Heart right ventricle (tissue), 16 donors: ENCODE measurements at regions not wholly inside any gene's neighbourhood (a gene's known extent, or its start where the extent isn't known, plus 50 kb on each side); places are given as distances from the start of the nearest gene placed in this dataset.

Experiments
- ATAC-seq, 8 donors: fragments of 200-7000 bp; cut with Tn5 transposase; one replicate each; pipeline ENCODE4 v1.9.1; 2020; ENCODE audit warnings: mild to moderate bottlenecking in 8 of 8, moderate library complexity in 8 of 8, moderate number of reproducible peaks in 1 of 8
- DNase-seq, 2 donors: peaks; one replicate each; pipeline ENCODE4 v3.0.0-alpha.2; 2020
- H3K27ac ChIP-seq, 10 donors: fragments of 200-600 bp; sonication (generic) in 2 of 10; one replicate each; pipeline versions ENCODE4 v1.5.0 to v1.8.0; 2020 to 2022; ENCODE audit warnings: mild to moderate bottlenecking in 3 of 10
- H3K27me3 ChIP-seq, 7 donors: fragments of 200-600 bp; one replicate each; pipeline ENCODE4 v1.8.0; 2021 to 2022; ENCODE audit warnings: mild to moderate bottlenecking in 2 of 7
- H3K36me3 ChIP-seq, 9 donors: fragments of 200-600 bp; sonication (generic) in 1 of 9; one replicate each; pipeline versions ENCODE4 v1.5.0 to v1.8.0; 2020 to 2022; ENCODE audit warnings: mild to moderate bottlenecking in 2 of 9
- H3K4me1 ChIP-seq, 9 donors: fragments of 200-600 bp; sonication (generic) in 1 of 9; one replicate each; pipeline versions ENCODE4 v1.5.0 to v1.8.0; 2020 to 2022; ENCODE audit warnings: mild to moderate bottlenecking in 4 of 9
- H3K4me3 ChIP-seq, 10 donors: fragments of 200-600 bp; sonication (generic) in 2 of 10; one replicate each; pipeline versions ENCODE4 v1.5.0 to v1.8.0; 2020 to 2022; ENCODE audit warnings: mild to moderate bottlenecking in 7 of 10, moderate library complexity in 2 of 10
- H3K9me3 ChIP-seq, 11 donors: fragments of 200-600 bp in 10 of 11; sonication (generic) in 2 of 11; one replicate each; pipeline versions ENCODE4 v1.5.0 to v1.8.0; 2013 to 2022; ENCODE audit warnings: mild to moderate bottlenecking in 2 of 11, control low read depth in 1 of 11, moderate library complexity in 1 of 11
- CTCF ChIP-seq, 9 donors: fragments of 200-600 bp; sonication (generic) in 2 of 9; IDR thresholded peaks; one replicate each; pipeline versions ENCODE4 v1.5.0 to v1.8.0; 2021 to 2022; ENCODE audit warnings: antibody characterized with exemption in 9 of 9, mild to moderate bottlenecking in 5 of 9, moderate library complexity in 1 of 9
- WGBS, 2 donors: extraction: QIAGEN DNeasy Blood & Tissue Kit; methylation state at CpG; one replicate each; pipeline ENCODE4 v1.1.7; 2013; ENCODE audit warnings: inconsistent platforms in 1 of 2; 5-methylcytosine and 5-hydroxymethylcytosine counted together
- intact Hi-C, 10 donors: fragments of 100-400 bp; cut with DNase I; formaldehyde crosslinking; loops; one replicate each; pipeline versions ENCODE4 v1.11.1 to v1.14.2; 2022
- donor health status: Arrhythmogenic right ventricular cardiomyopathy.
- donor health status: ischemic (EF 13 %, LVEDD 7.1; RV severe dilation, severe dysfunction).
- donor health status: healthy with polysubstance abuse.
- donor health status: DM: no; HTN: yes; CAD: no.
- donor health status: DM: no; HTN: no; CAD: no.
- donor health status: ischemic (EF 25% LVEDD 6.9; RV normal size, moderate dysfunction).
- donor health status: ischemic (EF 25% LVEDD 5.7; RV mildly dilated, moderate dysfunction).
- donor health status: healthy.
- donor health status: DM: yes; HTN: yes; CAD: no.
- donor health status: Ischemic cardiomyopathy.
- donor health status: ischemic (EF 35%, LVEDD 5.7; RV mildly dilated, moderate dysfunction).
- donor health status: nonischemic (EF 11% LVEDD 7.7; RV severe dilation, severe dysfunction).
- donor health status: DM: yes; HTN: yes; CAD: no.
- donor health status: PGD.
- donor health status: ischemic (EF 29% LVEDD 5.4; RV normal size, mild dysfunction).
- donor health status: nonischemic (EF 23%, LVEDD 6.1; RV moderate dilation, normal function).

GRCh38 chr4:10821826-10822225 is 137.3 kb upstream of the CLNK start:
- 83 to 86% methylated on average over 3 of the region's 3 CpGs for WGBS, 2 donors
- intact Hi-C loops = no loop called here
- no peak for ATAC-seq

DNA sequence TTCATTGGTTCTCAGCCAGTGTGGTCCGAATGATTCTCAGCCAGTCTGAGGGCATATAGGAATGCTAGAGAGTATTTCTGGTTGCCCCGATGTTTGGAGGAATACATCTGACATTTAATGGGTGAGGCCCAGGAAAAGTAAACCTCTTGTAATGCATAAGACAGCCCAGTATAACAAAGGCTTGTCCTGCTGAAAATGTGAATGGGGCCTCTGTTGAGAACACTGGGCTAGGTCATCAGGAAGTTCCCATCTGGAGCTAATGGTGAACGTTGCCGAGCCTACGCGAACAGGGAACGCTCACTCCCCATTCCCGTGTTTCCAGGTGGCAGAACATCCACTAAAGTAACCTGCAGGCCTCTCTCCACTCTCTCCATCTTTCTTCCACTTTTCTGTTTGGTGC is 132.0 kb upstream of the CLNK start:
- no peak overlapping the region for H3K4me3 ChIP-seq
- 86 to 88% methylated on average over 8 of the region's 8 CpGs for WGBS, 2 donors
- DNase-seq = no peak
- no peaks in the 10 kb centered on the region for H3K9me3 ChIP-seq
- H3K4me1 ChIP-seq = peaks cover 0 to 5% (median 0%) of the 10 kb centered on the region in 9 donors
- no peaks in the 10 kb centered on the region for H3K27me3 ChIP-seq
- H3K36me3 ChIP-seq = no peaks in the 10 kb centered on the region
- no peak for TF ChIP-seq CTCF (IDR thresholded peaks at IDR 0.05)
- no peak overlapping the region for H3K27ac ChIP-seq
- ATAC-seq = no peak
- intact Hi-C loops = no loop called here

More at GRCh38 chr4:10821826-10822225, 137.3 kb upstream of the CLNK start:
- Histone ChIP-seq H3K9me3 (no peaks in the 10 kb centered on the region), H3K27me3 (no peaks in the 10 kb centered on the region), H3K4me1 (no peaks in the 10 kb centered on the region), H3K36me3 (no peaks in the 10 kb centered on the region), H3K4me3 (no peak overlapping the region), H3K27ac (no peak overlapping the region)
- no peak for DNase-seq
- no peak for TF ChIP-seq CTCF (IDR thresholded peaks at IDR 0.05)

- Histone ChIP-seq H3K36me3 (no peaks in the 10 kb centered on the region), H3K27ac (no peak overlapping the region), H3K4me3 (no peak overlapping the region), H3K4me1 (peaks cover 0 to 5% (median 0%) of the 10 kb centered on the region in 9 donors), H3K27me3 (no peaks in the 10 kb centered on the region), H3K9me3 (peaks cover 0 to 15% (median 0%) of the 10 kb centered on the region in 11 donors)
- WGBS, 2 donors = 56 to 59% methylated on average over 4 of the region's 4 CpGs
- ATAC-seq = no peak
- no peak for DNase-seq
- intact Hi-C loops = no loop called here
- no peak for TF ChIP-seq CTCF (IDR thresholded peaks at IDR 0.05)
Measured at GRCh38 chr4:10811991-10812390, 127.4 kb upstream of the CLNK start.

GRCh38 chr4:10810411-10810810 is 125.8 kb upstream of the CLNK start:
- intact Hi-C loops = no loop called here
- TF ChIP-seq CTCF (IDR thresholded peaks at IDR 0.05) = no peak
- DNase-seq (no peak), ATAC-seq (no peak)
- Histone ChIP-seq H3K4me3 (no peak overlapping the region), H3K27me3 (no peaks in the 10 kb centered on the region), H3K27ac (no peak overlapping the region), H3K4me1 (peaks cover 0 to 5% (median 0%) of the 10 kb centered on the region in 9 donors), H3K36me3 (no peaks in the 10 kb centered on the region), H3K9me3 (peaks cover 0 to 15% (median 0%) of the 10 kb centered on the region in 11 donors)
- WGBS, 2 donors = 87% methylated on average over 7 of the region's 7 CpGs
